Smooth muscle cell (in vitro differentiated cells): ENCODE measurements at regions not wholly inside any gene's neighbourhood (a gene's known extent, or its start where the extent isn't known, plus 50 kb on each side); places are given as distances from the start of the nearest gene placed in this dataset.

ENCODE experiments used
- DNase-seq: peaks from one replicate; lab custom pipeline; 2025; ENCODE audit not compliant: unreplicated experiment; lab: John Stamatoyannopoulos, UW
- H2AFZ ChIP-seq: fragments of 200-600 bp; sonication (generic); 2 replicates; pipeline ENCODE4 v1.6.0; 2016; ENCODE audit warnings: antibody characterized with exemption, low read depth, mild to moderate bottlenecking
- H3F3A ChIP-seq: fragments of 200-600 bp; sonication (generic); 2 replicates; pipeline ENCODE4 v1.6.0; 2017; ENCODE audit warnings: antibody characterized with exemption, low read depth
- H3K27ac ChIP-seq: fragments of 200-600 bp; sonication (generic); 2 replicates; pipeline ENCODE4 v1.5.1; 2016; ENCODE audit warnings: low read depth, mild to moderate bottlenecking
- H3K27me3 ChIP-seq: fragments of 200-600 bp; sonication (generic); 2 replicates; pipeline ENCODE4 v1.6.1; 2016; ENCODE audit warnings: low read depth, mild to moderate bottlenecking
- H3K36me3 ChIP-seq: fragments of 200-600 bp; sonication (generic); 2 replicates; pipeline ENCODE4 v1.5.1; 2016; ENCODE audit warnings: low read depth
- H3K4me1 ChIP-seq: fragments of 200-600 bp; sonication (generic); 2 replicates; pipeline ENCODE4 v1.5.1; 2016; ENCODE audit warnings: low read depth
- H3K4me2 ChIP-seq: fragments of 200-600 bp; sonication (generic); 2 replicates; pipeline ENCODE4 v1.6.0; 2016; ENCODE audit warnings: mild to moderate bottlenecking
- H3K4me3 ChIP-seq: fragments of 200-600 bp; sonication (generic); 2 replicates; pipeline ENCODE4 v1.5.1; 2016; ENCODE audit warnings: mild to moderate bottlenecking
- H3K79me2 ChIP-seq: fragments of 200-600 bp; sonication (generic); 2 replicates; pipeline ENCODE4 v1.6.0; 2016; ENCODE audit warnings: low read depth, mild to moderate bottlenecking
- H3K9ac ChIP-seq: fragments of 200-600 bp; sonication (generic); 2 replicates; pipeline ENCODE4 v1.6.0; 2016; ENCODE audit warnings: low read depth
- H3K9me3 ChIP-seq: fragments of 200-600 bp; sonication (generic); replicated peaks from 2 replicates; pipeline ENCODE4 v1.5.1; 2016; ENCODE audit warnings: low read depth
- H4K20me1 ChIP-seq: fragments of 200-600 bp; sonication (generic); 2 replicates; pipeline ENCODE4 v1.6.0; 2016; ENCODE audit warnings: low read depth
- CTCF ChIP-seq: fragments of 200-600 bp; sonication (generic); IDR thresholded peaks from 2 replicates; pipeline ENCODE4 v1.5.1; 2017; ENCODE audit warnings: borderline replicate concordance, mild to moderate bottlenecking, antibody characterized with exemption; ENCODE audit not compliant: insufficient read depth, poor library complexity, severe bottlenecking
- WGBS: methylation state at CpG from one replicate; pipeline ENCODE4 v1.1.7; 2016; ENCODE audit warnings: low lambda C conversion rate; 5-methylcytosine and 5-hydroxymethylcytosine counted together

- Histone ChIP-seq H3K9me3 (no peaks in the 10 kb centered on the region), H3K9ac (no peak overlapping the region), H3K4me1 (peaks cover 6% of the 10 kb centered on the region), H3K4me2 (no peak overlapping the region), H3K79me2 (no peaks in the 10 kb centered on the region), H3K27ac (no peak overlapping the region), H3K36me3 (no peaks in the 10 kb centered on the region), H2AFZ (no peak overlapping the region), H3F3A (peaks cover 11% of the 10 kb centered on the region), H3K4me3 (no peak overlapping the region), H4K20me1 (no peaks in the 10 kb centered on the region), H3K27me3 (no peaks in the 10 kb centered on the region)
- TF ChIP-seq CTCF, result no peak
- DNase-seq, result no peak
- WGBS, result 84% methylated on average over 8 of the region's 8 CpGs
Measured at GRCh38 chr7:41339913-41340676, 362.8 kb downstream of the INHBA start.

- Histone ChIP-seq H3K4me1 (peaks cover 14% of the 10 kb centered on the region), H3K27ac (peak overlapping the region; percentile 70), H3K27me3 (no peaks in the 10 kb centered on the region), H3F3A (peaks cover 20% of the 10 kb centered on the region), H3K9me3 (no peaks in the 10 kb centered on the region), H4K20me1 (no peaks in the 10 kb centered on the region), H3K9ac (no peak overlapping the region), H3K4me2 (peak overlapping the region; percentile 72), H3K79me2 (no peaks in the 10 kb centered on the region), H3K4me3 (no peak overlapping the region), H2AFZ (peak overlapping the region; percentile 3), H3K36me3 (no peaks in the 10 kb centered on the region)
- DNase-seq, result no peak
- TF ChIP-seq CTCF, result no peak
- 11% methylated on average over 5 of the region's 5 CpGs for WGBS
Measured at GRCh38 chr7:41336981-41337380, 365.9 kb downstream of the INHBA start.

- Histone ChIP-seq H3K4me2 (peak overlapping the region; percentile 72), H3K9ac (no peak overlapping the region), H3K4me1 (peaks cover 14% of the 10 kb centered on the region), H3K79me2 (no peaks in the 10 kb centered on the region), H3K36me3 (no peaks in the 10 kb centered on the region), H3K4me3 (no peak overlapping the region), H2AFZ (peak overlapping the region; percentile 3), H3K9me3 (no peaks in the 10 kb centered on the region), H3K27me3 (no peaks in the 10 kb centered on the region), H3K27ac (peak overlapping the region; percentile 70), H4K20me1 (no peaks in the 10 kb centered on the region), H3F3A (peaks cover 20% of the 10 kb centered on the region)
- WGBS, result 60% methylated on average over 2 of the region's 2 CpGs
- TF ChIP-seq CTCF, result no peak
- DNase-seq, result no peak
Measured at GRCh38 chr7:41336455-41336952, 366.4 kb downstream of the INHBA start.
